IPS-18a (cell line): ENCODE measurements at regions not wholly inside any gene's neighbourhood (a gene's known extent, or its start where the extent isn't known, plus 50 kb on each side); places are given as distances from the start of the nearest gene placed in this dataset.

Source experiments
- H3K27ac ChIP-seq: one replicate; pipeline ENCODE4 v1.5.1; 2013; ENCODE audit warnings: low read length
- H3K27me3 ChIP-seq: one replicate; pipeline ENCODE4 v1.6.1; 2013; ENCODE audit warnings: mild to moderate bottlenecking, low read length; ENCODE audit not compliant: control insufficient read depth, insufficient read depth
- H3K36me3 ChIP-seq: one replicate; pipeline ENCODE4 v1.6.1; 2013; ENCODE audit warnings: low read depth, low read length; ENCODE audit not compliant: control insufficient read depth
- H3K4me1 ChIP-seq: one replicate; pipeline ENCODE4 v1.6.1; 2013; ENCODE audit warnings: low read depth, low read length; ENCODE audit not compliant: control insufficient read depth
- H3K4me3 ChIP-seq: one replicate; pipeline ENCODE4 v1.5.1; 2013; ENCODE audit warnings: low read length
- H3K9ac ChIP-seq: one replicate; pipeline ENCODE4 v1.6.1; 2013; ENCODE audit warnings: mild to moderate bottlenecking, low read length, moderate library complexity
- H3K9me3 ChIP-seq: one replicate; pipeline ENCODE4 v1.6.1; 2013; ENCODE audit warnings: low read depth, low read length; ENCODE audit not compliant: control insufficient read depth

DNA sequence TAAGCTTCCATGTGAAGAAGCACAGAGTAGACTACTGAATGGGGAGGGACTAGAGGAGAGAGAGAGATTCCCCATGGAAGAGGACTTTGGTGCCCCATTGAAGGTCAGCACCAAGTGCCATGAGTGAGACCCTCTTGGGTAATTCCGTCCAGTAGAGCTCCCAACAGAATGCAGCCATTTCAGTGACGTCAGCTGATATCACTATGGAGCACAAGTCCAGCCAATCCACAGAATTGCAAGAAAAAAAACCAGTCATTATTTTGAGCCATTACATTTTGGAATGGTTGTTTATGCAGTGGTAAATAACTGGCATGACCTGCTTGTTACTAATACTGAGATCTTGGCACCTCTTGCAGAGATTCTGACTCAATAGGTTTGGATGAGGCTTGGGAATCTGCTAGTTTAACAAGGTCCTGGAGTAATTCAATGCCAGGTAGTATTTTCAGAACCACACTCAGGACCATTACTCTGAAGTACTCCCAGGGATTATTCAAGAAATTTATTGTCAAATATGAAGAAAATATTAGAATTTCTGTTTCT, 52.6 kb upstream of the SP8 start:
- no peak overlapping the region for H3K9ac ChIP-seq
- H3K27ac ChIP-seq: no peak overlapping the region
- no peaks in the 10 kb centered on the region for H3K4me1 ChIP-seq
- H3K36me3 ChIP-seq: no peaks in the 10 kb centered on the region
- H3K9me3 ChIP-seq: no peaks in the 10 kb centered on the region
- no peaks in the 10 kb centered on the region for H3K27me3 ChIP-seq
- no peak overlapping the region for H3K4me3 ChIP-seq

DNA sequence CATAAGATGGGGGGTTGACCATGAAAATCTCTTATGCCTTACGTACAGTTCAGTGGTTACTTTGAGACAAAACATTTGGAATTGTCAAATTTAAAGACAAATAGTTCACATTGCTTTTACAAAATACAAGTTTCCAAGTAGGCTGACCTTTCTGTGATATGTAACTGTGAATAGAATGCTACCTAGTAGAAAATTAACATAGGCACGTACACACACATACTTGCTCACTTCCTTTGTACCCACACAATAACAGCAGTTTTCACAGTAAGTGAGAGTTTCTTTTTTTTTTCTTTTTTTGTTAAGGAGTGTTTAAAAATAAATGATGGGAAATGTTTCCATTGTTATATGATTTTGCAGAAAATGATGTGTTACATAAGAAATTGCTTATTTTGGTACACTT, 53.3 kb upstream of the SP8 start:
- no peaks in the 10 kb centered on the region for H3K36me3 ChIP-seq
- H3K27ac ChIP-seq: no peak overlapping the region
- no peaks in the 10 kb centered on the region for H3K4me1 ChIP-seq
- H3K9ac ChIP-seq: no peak overlapping the region
- H3K9me3 ChIP-seq: no peaks in the 10 kb centered on the region
- H3K27me3 ChIP-seq: no peaks in the 10 kb centered on the region
- no peak overlapping the region for H3K4me3 ChIP-seq

DNA sequence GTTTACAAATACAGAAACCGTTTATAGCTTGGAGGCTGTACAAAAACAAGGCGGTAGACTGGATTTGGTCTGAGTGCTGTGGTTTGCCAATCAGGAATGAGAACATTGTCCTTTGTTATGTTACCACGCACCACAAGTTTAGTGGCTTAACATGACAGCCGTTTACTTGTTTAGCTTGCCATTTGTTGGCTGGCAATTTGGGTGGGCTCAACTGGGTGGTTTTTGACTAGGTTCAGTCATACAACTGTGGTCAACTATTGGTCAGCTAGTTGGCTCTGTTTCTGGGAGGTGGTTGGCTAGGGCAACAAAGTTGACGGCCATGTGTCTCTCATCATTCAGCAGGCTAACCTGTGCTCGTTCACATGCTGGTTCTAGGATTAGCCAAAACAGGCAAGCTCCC, 60.1 kb upstream of the SP8 start:
- Histone ChIP-seq H3K4me3 (no peak overlapping the region), H3K9ac (no peak overlapping the region), H3K27ac (no peak overlapping the region), H3K27me3 (no peaks in the 10 kb centered on the region), H3K4me1 (no peaks in the 10 kb centered on the region), H3K9me3 (no peaks in the 10 kb centered on the region), H3K36me3 (no peaks in the 10 kb centered on the region)

DNA sequence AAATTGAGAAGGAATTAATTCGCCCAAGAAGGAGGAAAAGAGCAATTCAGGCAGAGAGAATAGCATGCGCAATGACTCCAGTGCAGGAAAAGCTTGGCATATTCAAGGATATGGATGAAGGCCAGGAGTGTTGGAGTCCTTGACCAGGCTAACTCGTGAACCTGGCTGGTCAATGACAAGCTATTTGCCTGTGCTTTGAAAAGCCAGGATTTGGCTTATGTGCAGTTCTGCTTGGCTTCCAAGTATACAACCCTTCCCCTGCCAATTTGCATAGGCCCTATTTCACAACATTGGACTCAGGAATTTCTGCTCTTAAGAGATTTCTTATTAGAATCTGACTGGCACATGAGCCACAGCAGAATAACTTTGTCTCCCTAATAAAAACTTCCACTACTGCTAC, 72.3 kb upstream of the SP8 start:
- no peaks in the 10 kb centered on the region for H3K4me1 ChIP-seq
- no peak overlapping the region for H3K27ac ChIP-seq
- no peak overlapping the region for H3K4me3 ChIP-seq
- H3K9ac ChIP-seq: no peak overlapping the region
- no peaks in the 10 kb centered on the region for H3K36me3 ChIP-seq
- no peaks in the 10 kb centered on the region for H3K27me3 ChIP-seq
- H3K9me3 ChIP-seq: no peaks in the 10 kb centered on the region

DNA sequence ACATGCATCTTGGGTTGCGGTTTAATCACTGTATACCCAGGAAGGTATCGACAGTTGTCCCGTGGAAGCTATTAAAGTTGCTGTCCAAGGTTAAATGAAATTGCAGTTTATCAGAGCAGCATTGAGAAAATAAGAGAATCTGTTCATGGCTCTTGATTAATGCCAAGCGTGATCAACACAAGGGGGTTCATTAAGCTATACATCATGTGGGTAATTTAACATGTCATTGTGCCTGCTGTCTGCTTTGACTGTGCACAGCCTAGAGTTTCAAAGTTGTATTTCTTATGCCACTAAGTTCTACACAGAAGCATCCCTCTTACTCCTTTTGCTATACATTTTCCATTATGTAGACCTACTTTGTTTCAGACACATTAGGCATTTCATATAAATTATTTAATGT, 74.8 kb upstream of the SP8 start:
- Histone ChIP-seq H3K9me3 (no peaks in the 10 kb centered on the region), H3K4me3 (no peak overlapping the region), H3K9ac (no peak overlapping the region), H3K4me1 (peaks cover 3% of the 10 kb centered on the region), H3K27me3 (no peaks in the 10 kb centered on the region), H3K36me3 (no peaks in the 10 kb centered on the region), H3K27ac (no peak overlapping the region)

DNA sequence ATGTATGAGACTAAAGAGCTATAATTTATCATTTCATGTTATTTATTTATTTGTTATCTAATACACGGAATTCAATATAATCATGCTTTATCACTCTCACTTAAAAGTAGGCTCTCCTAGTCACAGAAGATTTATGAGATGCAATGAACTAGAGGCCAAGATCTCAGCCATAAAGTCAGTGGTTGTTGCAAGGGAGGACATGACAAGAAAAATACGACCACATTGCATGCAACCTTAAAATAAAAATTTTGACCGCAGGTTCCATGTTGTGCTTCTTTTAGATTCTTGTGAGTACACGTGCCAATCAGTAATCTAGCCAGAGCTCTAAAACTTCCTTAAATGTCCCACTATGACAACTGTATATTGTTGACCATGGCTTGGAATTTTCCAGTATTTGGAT, 75.9 kb upstream of the SP8 start:
- Histone ChIP-seq H3K36me3 (no peaks in the 10 kb centered on the region), H3K27ac (no peak overlapping the region), H3K27me3 (no peaks in the 10 kb centered on the region), H3K9me3 (no peaks in the 10 kb centered on the region), H3K9ac (no peak overlapping the region), H3K4me1 (peaks cover 3% of the 10 kb centered on the region), H3K4me3 (no peak overlapping the region)

DNA sequence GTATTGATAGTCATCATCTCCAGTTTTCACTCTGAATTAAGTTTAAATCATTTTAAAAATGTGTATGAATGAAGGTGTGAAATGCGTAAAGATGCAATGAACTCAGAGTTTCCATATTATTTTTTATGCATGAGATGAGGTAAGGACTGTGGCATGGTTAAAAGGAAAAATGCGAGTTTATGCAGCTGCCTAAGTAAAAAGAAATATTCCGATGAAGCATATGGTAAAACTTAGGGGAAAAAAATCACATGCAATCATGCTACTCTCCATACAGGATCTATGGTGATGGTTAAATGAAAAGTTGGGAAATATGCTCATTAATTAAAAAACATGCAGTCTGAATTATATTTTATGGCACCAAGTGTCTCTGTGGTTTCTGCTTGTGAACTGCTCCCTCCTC, 77.5 kb upstream of the SP8 start:
- no peaks in the 10 kb centered on the region for H3K27me3 ChIP-seq
- H3K27ac ChIP-seq: no peak overlapping the region
- no peak overlapping the region for H3K4me3 ChIP-seq
- H3K36me3 ChIP-seq: no peaks in the 10 kb centered on the region
- H3K4me1 ChIP-seq: peaks cover 3% of the 10 kb centered on the region
- no peaks in the 10 kb centered on the region for H3K9me3 ChIP-seq
- H3K9ac ChIP-seq: no peak overlapping the region

DNA sequence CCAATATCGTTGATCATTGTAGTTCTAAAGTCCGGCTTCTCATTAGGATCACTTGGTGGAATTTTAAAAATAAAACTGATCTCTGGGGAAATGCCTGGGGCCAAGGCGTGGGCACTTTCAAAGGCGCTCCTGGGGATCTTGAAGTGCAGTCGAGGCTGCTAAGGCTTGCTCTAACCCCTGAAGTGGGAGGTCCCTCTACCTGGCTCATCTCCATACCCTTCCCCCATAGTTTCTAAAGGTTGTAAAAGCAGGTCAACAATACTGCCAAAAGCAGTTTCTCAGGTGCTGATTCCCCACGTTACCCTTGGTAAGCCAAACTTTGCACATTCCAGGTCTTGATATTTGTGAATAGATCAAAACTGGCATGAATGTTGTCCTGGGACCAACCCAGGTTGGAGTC, 79.0 kb upstream of the SP8 start:
- Histone ChIP-seq H3K4me1 (peaks cover 3% of the 10 kb centered on the region), H3K9me3 (no peaks in the 10 kb centered on the region), H3K9ac (no peak overlapping the region), H3K27me3 (no peaks in the 10 kb centered on the region), H3K36me3 (no peaks in the 10 kb centered on the region), H3K27ac (no peak overlapping the region), H3K4me3 (no peak overlapping the region)

DNA sequence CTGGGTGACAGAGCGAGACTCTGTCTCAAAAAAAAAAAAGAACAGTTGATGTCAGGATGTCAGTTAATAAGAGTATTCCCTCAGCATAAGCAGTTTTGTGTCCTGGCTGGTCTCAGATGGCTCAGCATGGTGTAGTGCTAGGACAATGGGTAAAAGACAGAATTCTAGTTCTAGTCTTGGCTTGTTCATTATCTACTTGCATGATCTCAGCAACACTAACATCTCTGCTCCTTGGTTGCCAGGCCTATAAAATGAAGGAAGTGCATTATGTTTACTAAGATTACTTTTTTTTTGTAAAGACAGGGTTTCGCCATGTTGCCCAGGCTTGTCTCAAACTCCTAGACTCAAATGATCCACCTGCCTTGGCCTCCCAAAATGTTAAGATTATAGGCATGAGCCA, 84.3 kb upstream of the SP8 start:
- Histone ChIP-seq H3K27me3 (no peaks in the 10 kb centered on the region), H3K4me1 (no peaks in the 10 kb centered on the region), H3K9ac (no peak overlapping the region), H3K27ac (no peak overlapping the region), H3K36me3 (no peaks in the 10 kb centered on the region), H3K9me3 (no peaks in the 10 kb centered on the region), H3K4me3 (no peak overlapping the region)

DNA sequence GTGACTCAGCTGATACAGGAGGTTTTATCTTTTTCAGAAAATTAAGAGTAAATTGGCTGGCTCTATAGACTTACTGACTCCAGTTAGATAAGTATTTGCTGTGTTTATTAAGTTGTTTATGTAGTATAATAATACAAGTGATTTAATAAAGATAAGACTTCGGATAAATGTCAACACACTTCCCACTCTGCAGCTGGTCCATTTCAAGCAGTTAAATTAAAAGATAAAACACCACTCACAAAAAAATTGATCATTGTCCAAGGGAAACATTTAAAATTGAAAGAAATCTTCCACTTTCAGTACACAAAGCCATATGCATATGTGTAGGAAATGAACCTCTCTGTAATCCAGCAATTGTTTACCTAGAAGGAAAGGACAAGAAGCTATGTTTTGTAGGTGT, 106.1 kb upstream of the SP8 start:
- Histone ChIP-seq H3K27ac (no peak overlapping the region), H3K4me3 (no peak overlapping the region), H3K4me1 (peaks cover 4% of the 10 kb centered on the region), H3K27me3 (no peaks in the 10 kb centered on the region), H3K9me3 (no peaks in the 10 kb centered on the region), H3K36me3 (no peaks in the 10 kb centered on the region), H3K9ac (no peak overlapping the region)

DNA sequence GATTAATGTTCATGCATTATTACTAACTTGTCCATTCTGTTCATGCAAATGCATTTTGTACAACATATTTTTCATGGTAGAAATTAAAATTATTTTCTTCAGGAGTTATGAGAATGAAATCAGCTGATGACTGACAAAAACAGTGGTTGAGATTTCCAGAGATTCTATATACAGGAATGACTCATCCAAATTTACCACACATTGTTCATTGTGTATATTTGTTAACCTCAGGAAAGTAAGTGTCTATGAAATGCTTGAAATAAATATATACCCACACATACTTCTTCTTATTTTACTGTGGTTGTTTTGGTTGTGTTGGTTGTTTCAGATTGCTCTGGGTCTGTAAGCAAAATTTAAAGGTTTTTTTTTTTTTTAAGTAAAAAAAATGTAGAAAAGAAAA, 108.1 kb upstream of the SP8 start:
- peaks cover 4% of the 10 kb centered on the region for H3K4me1 ChIP-seq
- no peaks in the 10 kb centered on the region for H3K9me3 ChIP-seq
- H3K27ac ChIP-seq: no peak overlapping the region
- no peaks in the 10 kb centered on the region for H3K36me3 ChIP-seq
- H3K4me3 ChIP-seq: no peak overlapping the region
- H3K9ac ChIP-seq: no peak overlapping the region
- no peaks in the 10 kb centered on the region for H3K27me3 ChIP-seq

DNA sequence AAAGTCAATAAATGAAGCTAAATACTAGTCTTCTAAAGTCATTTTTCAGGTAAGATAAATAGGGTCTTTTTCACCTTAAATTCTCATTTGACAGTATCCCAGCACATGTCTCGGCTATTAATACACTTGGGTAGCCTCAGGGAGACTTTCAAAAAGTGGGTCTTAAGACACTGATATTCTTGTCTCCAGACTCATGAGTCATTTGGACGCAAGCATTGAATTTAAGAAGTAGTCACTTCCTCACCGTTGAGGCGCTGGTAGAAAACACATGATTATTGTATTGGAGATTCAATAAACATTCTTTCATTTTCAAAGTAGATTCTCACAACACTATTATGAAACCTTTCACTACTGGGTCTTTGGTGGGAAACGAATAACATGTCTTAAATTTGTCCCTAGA, 108.9 kb upstream of the SP8 start:
- Histone ChIP-seq H3K9me3 (no peaks in the 10 kb centered on the region), H3K4me3 (no peak overlapping the region), H3K9ac (no peak overlapping the region), H3K36me3 (no peaks in the 10 kb centered on the region), H3K27ac (no peak overlapping the region), H3K4me1 (peaks cover 4% of the 10 kb centered on the region), H3K27me3 (no peaks in the 10 kb centered on the region)
